ENCODE measurements at regions not wholly inside any gene's neighbourhood (a gene's known extent, or its start where the extent isn't known, plus 50 kb on each side); places are given as distances from the start of the nearest gene placed in this dataset.

DNA sequence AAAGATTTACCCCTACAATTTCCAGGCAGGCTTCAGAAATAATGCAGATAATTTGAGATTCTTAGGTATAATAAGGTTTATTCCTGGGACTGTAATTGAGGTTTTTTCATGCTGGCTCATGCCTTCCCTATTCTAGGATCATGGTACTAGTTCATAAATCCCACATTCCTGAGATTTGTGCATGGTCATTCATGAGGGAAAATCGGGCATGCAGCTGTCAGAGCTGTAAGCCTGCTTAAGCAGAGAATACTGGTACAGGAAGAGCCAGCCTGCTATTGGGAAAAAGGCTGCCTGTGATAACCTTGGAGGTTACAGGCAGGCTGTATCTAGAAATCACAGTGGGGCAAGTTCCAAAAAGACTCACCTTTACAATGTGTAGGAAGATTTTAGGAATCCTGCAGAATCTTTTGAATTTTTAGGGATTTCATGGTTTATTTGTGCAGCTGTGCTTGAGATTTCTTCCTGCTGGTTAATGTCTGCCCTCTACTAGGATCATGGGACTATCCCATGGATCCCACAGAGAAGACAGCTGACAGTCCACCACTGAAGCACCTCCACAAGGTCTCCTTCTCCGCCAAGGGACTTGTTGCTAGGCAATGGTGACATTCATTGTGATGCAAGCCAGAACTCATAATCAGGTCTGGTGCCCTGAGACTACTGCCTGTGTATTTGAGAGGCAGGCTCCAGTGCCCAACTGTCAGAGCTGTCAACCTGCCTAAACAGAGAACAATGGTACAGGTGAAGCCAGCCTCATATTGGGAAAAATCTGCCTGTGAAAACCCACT, 646.2 kb upstream of the TSPY4 start:
- no peak for TF ChIP-seq CTCF (IDR thresholded peaks at IDR 0.05)
- no peak for TF ChIP-seq POLR2A (IDR thresholded peaks at IDR 0.05)
- TF ChIP-seq POLR2AphosphoS5 (IDR thresholded peaks at IDR 0.05): no peak

Measured in breast epithelium (tissue), 3 donors.